Spleen (tissue), 7 donors: ENCODE measurements at regions not wholly inside any gene's neighbourhood (a gene's known extent, or its start where the extent isn't known, plus 50 kb on each side); places are given as distances from the start of the nearest gene placed in this dataset.

Experiments
- POLR2A ChIP-seq, 3 donors: fragments of 450-650 bp; IDR thresholded peaks; one replicate each; pipeline ENCODE4 v1.5.1; 2017; ENCODE audit warnings: antibody characterized with exemption in 3 of 3, mild to moderate bottlenecking in 1 of 3
- TF ChIP-seq, protein P1 (sequence below), 11 experiments: fragments of 200-600 bp in 7 of 11; fragments of 450-650 bp in 4 of 11; sonication (generic) in 4 of 11; IDR thresholded peaks in 8 of 11; conservative IDR thresholded peaks in 3 of 11; 1 replicate in 7 of 11; 2 replicates in 4 of 11; pipeline versions ENCODE4 v1.4.0 to v1.8.0; 2016 to 2021; ENCODE audit warnings: antibody characterized with exemption in 11 of 11, inconsistent platforms in 4 of 11, mild to moderate bottlenecking in 1 of 11
- donor health status: DM: no; HTN: no; CAD: no; lungs with moderate emphysema.
- donor health status: DM: no; HTN: no; CAD: no.
- donor health status: DM: no; HTN: no; CAD: no.

DNA sequence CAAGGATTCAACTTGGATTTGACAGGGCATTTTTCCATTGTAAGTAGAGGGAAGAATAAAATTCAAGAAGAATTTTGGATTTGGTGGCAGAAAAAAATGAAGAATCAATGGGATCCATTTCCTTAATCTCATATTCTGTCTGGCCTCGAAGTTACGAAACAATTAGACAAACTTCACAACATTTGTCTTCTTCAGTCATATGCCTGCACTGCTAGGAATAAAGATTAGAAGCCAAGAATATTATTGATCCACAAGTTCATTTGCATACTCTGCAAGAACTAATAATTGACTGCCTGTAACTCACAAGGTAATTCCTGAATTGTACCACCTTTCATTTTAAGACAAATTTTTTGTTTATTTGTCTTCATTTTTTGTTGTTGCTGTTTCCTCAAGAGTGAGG is 486.2 kb downstream of the HAO1 start:
- TF ChIP-seq, protein P1, sequence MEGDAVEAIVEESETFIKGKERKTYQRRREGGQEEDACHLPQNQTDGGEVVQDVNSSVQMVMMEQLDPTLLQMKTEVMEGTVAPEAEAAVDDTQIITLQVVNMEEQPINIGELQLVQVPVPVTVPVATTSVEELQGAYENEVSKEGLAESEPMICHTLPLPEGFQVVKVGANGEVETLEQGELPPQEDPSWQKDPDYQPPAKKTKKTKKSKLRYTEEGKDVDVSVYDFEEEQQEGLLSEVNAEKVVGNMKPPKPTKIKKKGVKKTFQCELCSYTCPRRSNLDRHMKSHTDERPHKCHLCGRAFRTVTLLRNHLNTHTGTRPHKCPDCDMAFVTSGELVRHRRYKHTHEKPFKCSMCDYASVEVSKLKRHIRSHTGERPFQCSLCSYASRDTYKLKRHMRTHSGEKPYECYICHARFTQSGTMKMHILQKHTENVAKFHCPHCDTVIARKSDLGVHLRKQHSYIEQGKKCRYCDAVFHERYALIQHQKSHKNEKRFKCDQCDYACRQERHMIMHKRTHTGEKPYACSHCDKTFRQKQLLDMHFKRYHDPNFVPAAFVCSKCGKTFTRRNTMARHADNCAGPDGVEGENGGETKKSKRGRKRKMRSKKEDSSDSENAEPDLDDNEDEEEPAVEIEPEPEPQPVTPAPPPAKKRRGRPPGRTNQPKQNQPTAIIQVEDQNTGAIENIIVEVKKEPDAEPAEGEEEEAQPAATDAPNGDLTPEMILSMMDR (IDR thresholded peaks at IDR 0.05 in 8 of 11, conservative IDR thresholded peaks at IDR 0.05 in 3 of 11): no peak
- no peak for TF ChIP-seq POLR2A (IDR thresholded peaks at IDR 0.05)
